K562 (cell line): ENCODE measurements at regions not wholly inside any gene's neighbourhood (a gene's known extent, or its start where the extent isn't known, plus 50 kb on each side); places are given as distances from the start of the nearest gene placed in this dataset.

Source experiments
- CREB1 ChIP-seq, 2 experiments: sonication (generic) in 1 of 2; formaldehyde crosslinking in 1 of 2; IDR thresholded peaks; 2 replicates each; pipeline versions ENCODE4 v1.6.1 to v1.8.0; 2012 to 2022; ENCODE audit warnings: inconsistent platforms in 1 of 2, mild to moderate bottlenecking in 1 of 2, missing genetic modification reagents in 1 of 2, moderate library complexity in 1 of 2
- MAX ChIP-seq: sonication (generic); formaldehyde crosslinking; IDR thresholded peaks from 2 replicates; pipeline ENCODE4 v1.9.0; 2022; ENCODE audit warnings: mild to moderate bottlenecking, missing genetic modification reagents

- TF ChIP-seq MAX (CRISPR knock-in tag): no peak
- TF ChIP-seq CREB1 (IDR thresholded peaks at IDR 0.05): no peak
- no peak for TF ChIP-seq CREB1 (CRISPR knock-in tag; IDR thresholded peaks at IDR 0.05)
These were observed 125.0 kb upstream of the PPP2R2D start for GRCh38 chr10:131775833-131776232.
